Mesothelial cell of epicardium (in vitro differentiated cells): ENCODE measurements at regions not wholly inside any gene's neighbourhood (a gene's known extent, or its start where the extent isn't known, plus 50 kb on each side); places are given as distances from the start of the nearest gene placed in this dataset. TPM values are rescaled to one million over a fixed set of nuclear protein-coding genes. Genes with fewer than 3 reads are reported as not detected.

Experiments used
- DNase-seq, 2 experiments: peaks; one replicate each; pipeline ENCODE4 v3.0.0; 2021; ENCODE audit warnings: low spot score in 2 of 2; ENCODE audit not compliant: unreplicated experiment in 2 of 2
- H3K27ac Mint-ChIP-seq: 2 replicates; pipeline ENCODE4 v1.8.0; 2021; ENCODE audit warnings: mixed read lengths
- H3K27me3 Mint-ChIP-seq: 2 replicates; pipeline ENCODE4 v1.8.0; 2021; ENCODE audit warnings: low read depth, mixed read lengths
- H3K36me3 Mint-ChIP-seq: 2 replicates; pipeline ENCODE4 v1.8.0; 2021; ENCODE audit warnings: mixed read lengths
- H3K4me1 Mint-ChIP-seq: 2 replicates; pipeline ENCODE4 v1.8.0; 2021; ENCODE audit warnings: mixed read lengths
- H3K4me3 Mint-ChIP-seq: 2 replicates; pipeline ENCODE4 v1.8.0; 2021; ENCODE audit warnings: mild to moderate bottlenecking, moderate library complexity, mixed read lengths
- H3K9me3 Mint-ChIP-seq: 2 replicates; pipeline ENCODE4 v1.8.0; 2021; ENCODE audit warnings: mixed read lengths
- microRNA-seq: library from miRNA; unstranded; fragments of <30 nt; microRNA quantifications from one replicate; pipeline ENCODE4 v1.2.0, GENCODE V29; 2021; ENCODE audit warnings: inconsistent platforms, mixed read lengths
- TF ChIP-seq, protein P1 (sequence below): fragments of 200-600 bp; sonication (generic); IDR thresholded peaks from one replicate; pipeline ENCODE4 v1.5.0; 2021; ENCODE audit warnings: antibody characterized with exemption; ENCODE audit not compliant: unreplicated experiment

DNA sequence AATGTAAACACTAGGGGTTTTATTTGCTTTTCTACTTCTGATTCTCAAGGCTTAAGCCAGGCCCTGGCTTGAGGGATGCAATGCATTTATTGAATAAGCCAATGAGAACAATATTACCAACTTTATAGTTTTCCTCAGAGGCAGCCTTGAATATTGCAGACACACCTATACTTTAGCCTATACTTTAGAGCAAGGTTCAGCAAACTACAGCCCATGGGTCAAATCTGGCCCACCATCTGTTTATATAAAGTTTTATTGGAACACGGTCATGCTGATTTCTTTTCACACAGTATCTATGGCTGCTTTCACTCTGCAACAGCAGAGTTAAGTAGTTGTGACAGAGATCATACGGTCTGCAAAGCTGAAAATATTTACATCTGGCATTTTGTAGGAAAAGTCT, 50.3 kb upstream of the E2F8 start:
- Mint-ChIP-seq H3K27ac (no peak overlapping the region), H3K4me3 (no peak overlapping the region), H3K36me3 (no peaks in the 10 kb centered on the region), H3K4me1 (no peaks in the 10 kb centered on the region), H3K9me3 (no peaks in the 10 kb centered on the region), H3K27me3 (no peaks in the 10 kb centered on the region)
- no peak for DNase-seq
- TF ChIP-seq, protein P1, sequence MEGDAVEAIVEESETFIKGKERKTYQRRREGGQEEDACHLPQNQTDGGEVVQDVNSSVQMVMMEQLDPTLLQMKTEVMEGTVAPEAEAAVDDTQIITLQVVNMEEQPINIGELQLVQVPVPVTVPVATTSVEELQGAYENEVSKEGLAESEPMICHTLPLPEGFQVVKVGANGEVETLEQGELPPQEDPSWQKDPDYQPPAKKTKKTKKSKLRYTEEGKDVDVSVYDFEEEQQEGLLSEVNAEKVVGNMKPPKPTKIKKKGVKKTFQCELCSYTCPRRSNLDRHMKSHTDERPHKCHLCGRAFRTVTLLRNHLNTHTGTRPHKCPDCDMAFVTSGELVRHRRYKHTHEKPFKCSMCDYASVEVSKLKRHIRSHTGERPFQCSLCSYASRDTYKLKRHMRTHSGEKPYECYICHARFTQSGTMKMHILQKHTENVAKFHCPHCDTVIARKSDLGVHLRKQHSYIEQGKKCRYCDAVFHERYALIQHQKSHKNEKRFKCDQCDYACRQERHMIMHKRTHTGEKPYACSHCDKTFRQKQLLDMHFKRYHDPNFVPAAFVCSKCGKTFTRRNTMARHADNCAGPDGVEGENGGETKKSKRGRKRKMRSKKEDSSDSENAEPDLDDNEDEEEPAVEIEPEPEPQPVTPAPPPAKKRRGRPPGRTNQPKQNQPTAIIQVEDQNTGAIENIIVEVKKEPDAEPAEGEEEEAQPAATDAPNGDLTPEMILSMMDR, result no peak

Small RNA genes in the stretch of these regions (microRNA-seq; reads per million reads assigned to microRNA genes)
- gene MIR4486, result not detected
